ENCODE measurements at regions not wholly inside any gene's neighbourhood (a gene's known extent, or its start where the extent isn't known, plus 50 kb on each side); places are given as distances from the start of the nearest gene placed in this dataset.

- no peak for DNase-seq (ENCODE audit: low read depth)
- no peak overlapping the region for H3K4me3 ChIP-seq (ENCODE audit: low read length)
- no peak for TF ChIP-seq CTCF (IDR thresholded peaks at IDR 0.05; ENCODE audit: insufficient read depth, low read depth, low read length, missing control alignments)
Measured at GRCh38 chr11:11170352-11171084, 182.5 kb downstream of the CSNK2A3 start.

DNA sequence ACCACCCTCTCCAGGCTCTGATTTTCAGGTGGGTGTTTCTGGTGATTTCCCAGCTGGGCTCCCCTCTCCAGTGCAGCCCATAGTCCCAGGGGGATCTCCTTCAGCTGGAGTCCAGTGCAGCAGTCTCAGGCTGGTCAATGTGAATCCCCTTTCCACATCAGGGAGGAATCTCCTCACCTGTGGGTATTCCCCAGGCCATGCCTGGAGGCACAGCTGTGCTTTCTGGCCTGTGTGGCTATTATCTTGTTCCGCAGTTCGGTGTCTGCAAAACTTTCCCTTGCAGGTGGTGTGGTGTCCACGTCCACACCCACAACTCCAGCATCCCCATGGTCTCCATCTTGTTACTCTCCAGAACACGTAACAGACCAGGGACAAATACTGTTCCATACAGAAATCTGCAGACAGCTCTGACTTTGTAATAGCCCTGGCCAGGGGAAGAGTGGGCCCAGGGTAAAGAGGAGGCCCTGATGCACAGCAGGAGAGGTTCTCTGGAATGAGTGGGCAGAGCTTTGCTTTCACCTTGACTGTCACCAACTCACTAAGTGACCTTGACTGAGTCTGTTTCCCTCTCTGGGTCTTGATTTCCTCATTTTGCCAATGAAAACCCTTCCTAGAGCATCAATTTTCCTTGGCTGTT, 183.2 kb downstream of the CSNK2A3 start:
- DNase-seq (ENCODE audit: low read depth): no peak
- H3K4me3 ChIP-seq (ENCODE audit: low read length): no peak overlapping the region
- no peak for TF ChIP-seq CTCF (IDR thresholded peaks at IDR 0.05; ENCODE audit: insufficient read depth, low read depth, low read length, missing control alignments)

DNA sequence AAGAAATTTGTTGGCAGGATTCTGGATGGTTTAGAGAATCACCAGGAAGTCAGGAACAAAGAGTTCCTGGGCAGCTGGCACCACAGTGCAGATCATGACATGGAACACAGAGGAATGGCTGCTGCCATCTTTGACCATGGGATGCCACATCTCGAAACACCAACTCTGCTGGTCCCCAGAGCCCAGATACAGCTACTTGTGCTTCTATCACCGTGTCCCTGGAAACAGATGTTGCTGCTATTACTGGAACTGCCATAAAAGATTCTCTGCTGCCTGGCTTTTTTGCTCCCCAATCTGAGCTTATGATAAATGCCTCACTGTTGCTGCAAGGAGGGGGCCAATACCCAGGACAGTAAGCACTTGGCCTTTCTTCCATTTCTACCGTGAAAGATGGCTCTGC, 185.2 kb downstream of the CSNK2A3 start:
- TF ChIP-seq CTCF (IDR thresholded peaks at IDR 0.05; ENCODE audit: insufficient read depth, low read depth, low read length, missing control alignments): no peak
- DNase-seq (ENCODE audit: low read depth): no peak
- H3K4me3 ChIP-seq (ENCODE audit: low read length): no peak overlapping the region

DNA sequence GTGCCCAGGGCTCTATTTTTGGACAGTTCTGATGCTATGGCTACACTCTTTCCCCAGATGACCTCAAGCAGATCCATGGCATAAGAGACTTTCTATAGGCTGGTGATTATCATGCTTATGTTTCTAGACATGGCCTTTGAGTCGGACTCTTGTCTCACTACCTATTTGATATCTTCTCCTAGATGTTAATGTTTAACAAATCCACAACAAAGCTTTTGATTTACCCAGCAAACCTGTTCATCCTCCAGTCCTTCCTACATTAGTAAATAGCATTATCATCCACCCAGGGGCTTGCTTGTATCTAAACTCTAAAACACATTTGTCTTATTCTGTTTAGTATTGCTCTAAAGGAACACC, 188.7 kb downstream of the CSNK2A3 start:
- no peak for TF ChIP-seq CTCF (IDR thresholded peaks at IDR 0.05; ENCODE audit: insufficient read depth, low read depth, low read length, missing control alignments)
- DNase-seq (ENCODE audit: low read depth): no peak
- no peak overlapping the region for H3K4me3 ChIP-seq (ENCODE audit: low read length)

- H3K4me3 ChIP-seq (ENCODE audit: low read length): no peak overlapping the region
- no peak for TF ChIP-seq CTCF (IDR thresholded peaks at IDR 0.05; ENCODE audit: insufficient read depth, low read depth, low read length, missing control alignments)
- DNase-seq (ENCODE audit: low read depth): no peak
Measured at GRCh38 chr11:11163669-11164333, 189.2 kb downstream of the CSNK2A3 start.

DNA sequence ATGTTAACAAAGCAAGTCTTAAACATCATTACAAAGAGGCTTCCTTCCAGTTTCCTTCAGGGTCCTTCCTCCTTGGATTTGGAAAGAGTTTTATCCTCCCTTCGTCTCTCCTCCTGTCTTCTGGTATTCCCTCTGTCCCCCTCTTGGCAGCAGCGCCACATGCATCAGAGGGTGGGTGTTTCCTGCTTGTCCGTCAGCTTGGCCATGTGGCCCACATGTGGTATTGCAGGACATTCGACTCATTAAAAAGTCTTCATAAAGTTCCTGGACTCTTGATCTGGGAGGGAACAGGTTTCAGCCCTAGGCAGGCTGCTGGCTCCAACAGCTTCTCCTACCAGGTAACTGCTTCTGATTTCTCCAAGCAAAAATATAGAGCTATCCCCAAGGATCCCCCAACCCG, 189.8 kb downstream of the CSNK2A3 start:
- no peak for DNase-seq (ENCODE audit: low read depth)
- H3K4me3 ChIP-seq (ENCODE audit: low read length): no peak overlapping the region
- TF ChIP-seq CTCF (IDR thresholded peaks at IDR 0.05; ENCODE audit: insufficient read depth, low read depth, low read length, missing control alignments): peak; percentile 23
